CD4-positive, alpha-beta T cell (primary cell): ENCODE measurements at regions not wholly inside any gene's neighbourhood (a gene's known extent, or its start where the extent isn't known, plus 50 kb on each side); places are given as distances from the start of the nearest gene placed in this dataset.

Experiments
- ATAC-seq: fragments of 200-7000 bp; cut with Tn5 transposase; one replicate; pipeline ENCODE4 v1.10.0; 2022; ENCODE audit warnings: mild to moderate bottlenecking; ENCODE audit not compliant: poor library complexity
- CTCF ChIA-PET: fragments of 350-600 bp; sonication (Branson Sonifier 250); formaldehyde crosslinking; loops from one replicate; lab custom pipeline; 2021; ENCODE audit warnings: antibody characterized with exemption, inconsistent platforms; lab: Charles Lee
- POLR2A ChIA-PET: fragments of 350-600 bp; sonication (Branson Sonifier 250); formaldehyde crosslinking; loops from one replicate; lab custom pipeline; 2021; ENCODE audit warnings: antibody characterized with exemption, inconsistent platforms; lab: Charles Lee
- DNase-seq, 14 experiments: peaks; one replicate each; pipeline ENCODE4 v3.0.0-alpha.2; 2013 to 2020; ENCODE audit warnings: mixed read lengths in 2 of 14
- H3K27ac ChIP-seq, 2 donors: one replicate each; pipeline versions ENCODE4 v1.5.1 to v1.7.0; 2013; ENCODE audit warnings: low read length in 2 of 2, low read depth in 1 of 2, mild to moderate bottlenecking in 1 of 2
- H3K27me3 ChIP-seq, 2 experiments: 1 replicate in 1 of 2; 2 replicates in 1 of 2; pipeline versions ENCODE4 v1.6.1 to v1.7.0; 2013; ENCODE audit warnings: low read length in 2 of 2, control low read depth in 1 of 2, mild to moderate bottlenecking in 1 of 2, moderate library complexity in 1 of 2; ENCODE audit not compliant: insufficient read depth in 2 of 2, control insufficient read depth in 1 of 2
- H3K36me3 ChIP-seq: one replicate; pipeline ENCODE4 v1.6.1; 2013; ENCODE audit warnings: low read length, control low read depth; ENCODE audit not compliant: insufficient read depth
- H3K4me1 ChIP-seq: one replicate; pipeline ENCODE4 v1.6.1; 2013; ENCODE audit warnings: low read length, control low read depth; ENCODE audit not compliant: insufficient read depth
- H3K4me3 ChIP-seq: one replicate; pipeline ENCODE4 v1.5.1; 2013; ENCODE audit warnings: mild to moderate bottlenecking, low read length, moderate library complexity
- H3K9me3 ChIP-seq, 2 experiments: 1 replicate in 1 of 2; 2 replicates in 1 of 2; pipeline versions ENCODE4 v1.6.1 to v1.7.0; 2013; ENCODE audit warnings: low read length in 2 of 2, mild to moderate bottlenecking in 2 of 2, control low read depth in 1 of 2, moderate library complexity in 1 of 2; ENCODE audit not compliant: control insufficient read depth in 1 of 2, insufficient read depth in 1 of 2
- H3K27ac Mint-ChIP-seq: one replicate; pipeline ENCODE4 v1.8.0; 2020; ENCODE audit warnings: mixed read lengths
- H3K27me3 Mint-ChIP-seq: one replicate; pipeline ENCODE4 v1.8.0; 2021; ENCODE audit warnings: mixed read lengths
- H3K36me3 Mint-ChIP-seq: one replicate; pipeline ENCODE4 v1.8.0; 2021; ENCODE audit warnings: low read depth, mixed read lengths
- H3K4me1 Mint-ChIP-seq: one replicate; pipeline ENCODE4 v1.8.0; 2021; ENCODE audit warnings: low read depth, mixed read lengths
- H3K4me3 Mint-ChIP-seq: one replicate; pipeline ENCODE4 v1.8.0; 2020; ENCODE audit warnings: mild to moderate bottlenecking, mixed read lengths
- H3K9me3 Mint-ChIP-seq: one replicate; pipeline ENCODE4 v1.8.0; 2020; ENCODE audit warnings: mixed read lengths
- CTCF ChIP-seq: fragments of 200-600 bp; IDR thresholded peaks from one replicate; pipeline ENCODE4 v1.8.0; 2022; ENCODE audit warnings: antibody characterized with exemption, mild to moderate bottlenecking
- intact Hi-C, 2 experiments: fragments of 100-400 bp; cut with DNase I in 1 of 2; cut with micrococcal nuclease in 1 of 2; formaldehyde crosslinking; loops; one replicate each; pipeline versions ENCODE4 v1.15.1 to v1.9.0; 2023 to 2025; cut with DNase I, micrococcal nuclease

GRCh38 chr5:162886717-162887116 is 550.7 kb upstream of the CCNG1 start:
- H3K36me3 Mint-ChIP-seq, result no peaks in the 10 kb centered on the region
- intact Hi-C loops, result no loop called here
- DNase-seq, result no peak
- Histone ChIP-seq H3K27me3 (no peaks in the 10 kb centered on the region), H3K9me3 (peaks cover 0 to 5% of the 10 kb centered on the region in 2 experiments), H3K4me1 (no peaks in the 10 kb centered on the region), H3K36me3 (no peaks in the 10 kb centered on the region), H3K27ac (no peak overlapping the region), H3K4me3 (no peak overlapping the region)
- H3K27me3 Mint-ChIP-seq, result no peaks in the 10 kb centered on the region
- H3K27ac Mint-ChIP-seq, result no peak overlapping the region
- no peak overlapping the region for H3K4me3 Mint-ChIP-seq
- peaks cover 3% of the 10 kb centered on the region for H3K9me3 Mint-ChIP-seq
- ChIA-PET CTCF (no interaction called here), POLR2A (no interaction called here)
- H3K4me1 Mint-ChIP-seq, result no peaks in the 10 kb centered on the region
- no peak for TF ChIP-seq CTCF
- no peak for ATAC-seq

- ATAC-seq, result no peak
- ChIA-PET CTCF (no interaction called here), POLR2A (no interaction called here)
- H3K4me3 ChIP-seq, result no peak overlapping the region
- no peak overlapping the region for H3K27ac ChIP-seq
- TF ChIP-seq CTCF, result no peak
- no peaks in the 10 kb centered on the region for H3K27me3 Mint-ChIP-seq
- no peaks in the 10 kb centered on the region for H3K4me1 Mint-ChIP-seq
- no peak overlapping the region for H3K4me3 Mint-ChIP-seq
- H3K27me3 ChIP-seq, result no peaks in the 10 kb centered on the region
- no peak overlapping the region for H3K27ac Mint-ChIP-seq
- DNase-seq, result no peak
- H3K36me3 ChIP-seq, result no peaks in the 10 kb centered on the region
- no peaks in the 10 kb centered on the region for H3K9me3 ChIP-seq
- no peaks in the 10 kb centered on the region for H3K36me3 Mint-ChIP-seq
- intact Hi-C loops, result no loop called here
- H3K9me3 Mint-ChIP-seq, result no peaks in the 10 kb centered on the region
- no peaks in the 10 kb centered on the region for H3K4me1 ChIP-seq
Observed at GRCh38 chr5:162888268-162888667, 549.1 kb upstream of the CCNG1 start.

GRCh38 chr5:162911873-162912272 is 525.5 kb upstream of the CCNG1 start:
- H3K36me3 ChIP-seq, result no peaks in the 10 kb centered on the region
- Mint-ChIP-seq H3K36me3 (no peaks in the 10 kb centered on the region), H3K27me3 (no peaks in the 10 kb centered on the region), H3K4me3 (no peak overlapping the region), H3K4me1 (no peaks in the 10 kb centered on the region), H3K9me3 (peaks cover 11% of the 10 kb centered on the region), H3K27ac (no peak overlapping the region)
- no peaks in the 10 kb centered on the region for H3K4me1 ChIP-seq
- TF ChIP-seq CTCF, result no peak
- H3K9me3 ChIP-seq, result peaks cover 0 to 12% of the 10 kb centered on the region in 2 experiments
- intact Hi-C loops, result no loop called here
- H3K27me3 ChIP-seq, result no peaks in the 10 kb centered on the region
- H3K27ac ChIP-seq, result no peak overlapping the region
- CTCF ChIA-PET, result no interaction called here
- DNase-seq (no peak), ATAC-seq (no peak)
- H3K4me3 ChIP-seq, result no peak overlapping the region
- POLR2A ChIA-PET, result no interaction called here
